ENCODE measurements at regions not wholly inside any gene's neighbourhood (a gene's known extent, or its start where the extent isn't known, plus 50 kb on each side); places are given as distances from the start of the nearest gene placed in this dataset.
"Not testable (repeated sequence)": the region's sequence is repeated elsewhere in the genome, so short reads cannot be mapped to it uniquely, and the experiment has no call there.

GRCh38 chr6:78199044-78199443, 546.2 kb downstream of the MEI4 start:
- no peaks in the 10 kb centered on the region for H3K36me3 ChIP-seq (ENCODE audit: control insufficient read depth in 4 of 4, insufficient read depth in 4 of 4, low read length in 3 of 4)
- ChIA-PET POLR2A (no interaction called here), CTCF (no interaction called here)
- H3K27me3 ChIP-seq (replicated peaks in 2 of 5; ENCODE audit: control insufficient read depth in 4 of 5, insufficient read depth in 5 of 5, low read length in 4 of 5): no peaks in the 10 kb centered on the region
- H3K4me3 ChIP-seq (ENCODE audit: control insufficient read depth in 1 of 7, extremely low read depth in 1 of 7, insufficient read depth in 4 of 7, low read depth in 2 of 7, low read length in 6 of 7): no peak overlapping the region
- H3K9me3 ChIP-seq (ENCODE audit: control extremely low read depth in 1 of 5, control insufficient read depth in 4 of 5, insufficient read depth in 2 of 5, low read depth in 1 of 5, low read length in 4 of 5): no peaks in the 10 kb centered on the region
- H3K27ac ChIP-seq (ENCODE audit: insufficient read depth in 1 of 2, low read depth in 1 of 2, low read length in 2 of 2, poor library complexity in 1 of 2, severe bottlenecking in 2 of 2): no peak overlapping the region
- WGBS (ENCODE audit: insufficient coverage): 71% methylated on average over 1 of the region's 5 CpGs
- DNase-seq: no peak
- no peaks in the 10 kb centered on the region for H3K4me1 ChIP-seq (ENCODE audit: control extremely low read depth in 1 of 4, control insufficient read depth in 4 of 4, insufficient read depth in 4 of 4, low read length in 3 of 4)

- Histone ChIP-seq H3K27me3 (replicated peaks in 2 of 5; ENCODE audit: control insufficient read depth in 4 of 5, insufficient read depth in 5 of 5, low read length in 4 of 5) (no peaks in the 10 kb centered on the region), H3K4me1 (ENCODE audit: control extremely low read depth in 1 of 4, control insufficient read depth in 4 of 4, insufficient read depth in 4 of 4, low read length in 3 of 4) (no peaks in the 10 kb centered on the region), H3K4me3 (ENCODE audit: control insufficient read depth in 1 of 7, extremely low read depth in 1 of 7, insufficient read depth in 4 of 7, low read depth in 2 of 7, low read length in 6 of 7) (no peak overlapping the region), H3K9me3 (ENCODE audit: control extremely low read depth in 1 of 5, control insufficient read depth in 4 of 5, insufficient read depth in 2 of 5, low read depth in 1 of 5, low read length in 4 of 5) (no peaks in the 10 kb centered on the region), H3K27ac (ENCODE audit: insufficient read depth in 1 of 2, low read depth in 1 of 2, low read length in 2 of 2, poor library complexity in 1 of 2, severe bottlenecking in 2 of 2) (no peak overlapping the region), H3K36me3 (ENCODE audit: control insufficient read depth in 4 of 4, insufficient read depth in 4 of 4, low read length in 3 of 4) (no peaks in the 10 kb centered on the region)
- CTCF ChIA-PET: no interaction called here
- DNase-seq: no peak
- WGBS (ENCODE audit: insufficient coverage): 100% methylated on average over 1 of the region's 3 CpGs
- POLR2A ChIA-PET: no interaction called here
Measured at GRCh38 chr6:78222226-78222625, 569.4 kb downstream of the MEI4 start.

GRCh38 chr6:78231002-78231401, 578.2 kb downstream of the MEI4 start:
- Histone ChIP-seq H3K4me3 (ENCODE audit: control insufficient read depth in 1 of 7, extremely low read depth in 1 of 7, insufficient read depth in 4 of 7, low read depth in 2 of 7, low read length in 6 of 7) (no peak overlapping the region), H3K4me1 (ENCODE audit: control extremely low read depth in 1 of 4, control insufficient read depth in 4 of 4, insufficient read depth in 4 of 4, low read length in 3 of 4) (no peaks in the 10 kb centered on the region), H3K27me3 (replicated peaks in 2 of 5; ENCODE audit: control insufficient read depth in 4 of 5, insufficient read depth in 5 of 5, low read length in 4 of 5) (no peaks in the 10 kb centered on the region), H3K9me3 (ENCODE audit: control extremely low read depth in 1 of 5, control insufficient read depth in 4 of 5, insufficient read depth in 2 of 5, low read depth in 1 of 5, low read length in 4 of 5) (peaks cover 0 to 2% (median 0%) of the 10 kb centered on the region in 5 experiments), H3K36me3 (ENCODE audit: control insufficient read depth in 4 of 4, insufficient read depth in 4 of 4, low read length in 3 of 4) (no peaks in the 10 kb centered on the region), H3K27ac (ENCODE audit: insufficient read depth in 1 of 2, low read depth in 1 of 2, low read length in 2 of 2, poor library complexity in 1 of 2, severe bottlenecking in 2 of 2) (no peak overlapping the region)
- ChIA-PET POLR2A (no interaction called here), CTCF (no interaction called here)
- 100% methylated on average over 2 of the region's 3 CpGs for WGBS (ENCODE audit: insufficient coverage)
- no peak for DNase-seq

- Histone ChIP-seq H3K36me3 (ENCODE audit: control insufficient read depth in 4 of 4, insufficient read depth in 4 of 4, low read length in 3 of 4) (no peaks in the 10 kb centered on the region), H3K4me3 (ENCODE audit: control insufficient read depth in 1 of 7, extremely low read depth in 1 of 7, insufficient read depth in 4 of 7, low read depth in 2 of 7, low read length in 6 of 7) (no peak overlapping the region), H3K27me3 (replicated peaks in 2 of 5; ENCODE audit: control insufficient read depth in 4 of 5, insufficient read depth in 5 of 5, low read length in 4 of 5) (no peaks in the 10 kb centered on the region), H3K4me1 (ENCODE audit: control extremely low read depth in 1 of 4, control insufficient read depth in 4 of 4, insufficient read depth in 4 of 4, low read length in 3 of 4) (no peaks in the 10 kb centered on the region), H3K9me3 (ENCODE audit: control extremely low read depth in 1 of 5, control insufficient read depth in 4 of 5, insufficient read depth in 2 of 5, low read depth in 1 of 5, low read length in 4 of 5) (peaks cover 0 to 3% (median 0%) of the 10 kb centered on the region in 5 experiments), H3K27ac (ENCODE audit: insufficient read depth in 1 of 2, low read depth in 1 of 2, low read length in 2 of 2, poor library complexity in 1 of 2, severe bottlenecking in 2 of 2) (no peak overlapping the region)
- DNase-seq: no peak
- ChIA-PET POLR2A (no interaction called here), CTCF (no interaction called here)
- WGBS (ENCODE audit: insufficient coverage): no CpG with 5 or more reads among the region's 2 CpGs
Measured at GRCh38 chr6:78243519-78243918, 590.7 kb downstream of the MEI4 start.

GRCh38 chr6:78251931-78252330, 599.1 kb downstream of the MEI4 start:
- H3K27ac ChIP-seq (ENCODE audit: insufficient read depth in 1 of 2, low read depth in 1 of 2, low read length in 2 of 2, poor library complexity in 1 of 2, severe bottlenecking in 2 of 2): no peak overlapping the region
- no peak for DNase-seq
- ChIA-PET POLR2A (no interaction called here), CTCF (no interaction called here)
- H3K4me1 ChIP-seq (ENCODE audit: control extremely low read depth in 1 of 4, control insufficient read depth in 4 of 4, insufficient read depth in 4 of 4, low read length in 3 of 4): no peaks in the 10 kb centered on the region
- H3K9me3 ChIP-seq (ENCODE audit: control extremely low read depth in 1 of 5, control insufficient read depth in 4 of 5, insufficient read depth in 2 of 5, low read depth in 1 of 5, low read length in 4 of 5): no peaks in the 10 kb centered on the region
- no peaks in the 10 kb centered on the region for H3K27me3 ChIP-seq (replicated peaks in 2 of 5; ENCODE audit: control insufficient read depth in 4 of 5, insufficient read depth in 5 of 5, low read length in 4 of 5)
- no peaks in the 10 kb centered on the region for H3K36me3 ChIP-seq (ENCODE audit: control insufficient read depth in 4 of 4, insufficient read depth in 4 of 4, low read length in 3 of 4)
- WGBS (ENCODE audit: insufficient coverage): 96% methylated on average over 3 of the region's 4 CpGs
- no peak overlapping the region for H3K4me3 ChIP-seq (ENCODE audit: control insufficient read depth in 1 of 7, extremely low read depth in 1 of 7, insufficient read depth in 4 of 7, low read depth in 2 of 7, low read length in 6 of 7)

- DNase-seq: no peak
- H3K4me3 ChIP-seq (ENCODE audit: control insufficient read depth in 1 of 7, extremely low read depth in 1 of 7, insufficient read depth in 4 of 7, low read depth in 2 of 7, low read length in 6 of 7): no peak overlapping the region
- H3K27me3 ChIP-seq (replicated peaks in 2 of 5; ENCODE audit: control insufficient read depth in 4 of 5, insufficient read depth in 5 of 5, low read length in 4 of 5): no peaks in the 10 kb centered on the region
- POLR2A ChIA-PET: no interaction called here
- no peak overlapping the region for H3K27ac ChIP-seq (ENCODE audit: insufficient read depth in 1 of 2, low read depth in 1 of 2, low read length in 2 of 2, poor library complexity in 1 of 2, severe bottlenecking in 2 of 2)
- CTCF ChIA-PET: no interaction called here
- no peaks in the 10 kb centered on the region for H3K36me3 ChIP-seq (ENCODE audit: control insufficient read depth in 4 of 4, insufficient read depth in 4 of 4, low read length in 3 of 4)
- no CpG with 5 or more reads among the region's 2 CpGs for WGBS (ENCODE audit: insufficient coverage)
- H3K9me3 ChIP-seq (ENCODE audit: control extremely low read depth in 1 of 5, control insufficient read depth in 4 of 5, insufficient read depth in 2 of 5, low read depth in 1 of 5, low read length in 4 of 5): no peaks in the 10 kb centered on the region
- no peaks in the 10 kb centered on the region for H3K4me1 ChIP-seq (ENCODE audit: control extremely low read depth in 1 of 4, control insufficient read depth in 4 of 4, insufficient read depth in 4 of 4, low read length in 3 of 4)
Measured at GRCh38 chr6:78253618-78254017, 600.8 kb downstream of the MEI4 start.

- H3K9me3 ChIP-seq (ENCODE audit: control extremely low read depth in 1 of 5, control insufficient read depth in 4 of 5, insufficient read depth in 2 of 5, low read depth in 1 of 5, low read length in 4 of 5): no peaks in the 10 kb centered on the region
- WGBS (ENCODE audit: insufficient coverage): 100% methylated on average over 1 of the region's 1 CpG
- no peak for DNase-seq
- H3K4me3 ChIP-seq (ENCODE audit: control insufficient read depth in 1 of 7, extremely low read depth in 1 of 7, insufficient read depth in 4 of 7, low read depth in 2 of 7, low read length in 6 of 7): no peak overlapping the region
- H3K4me1 ChIP-seq (ENCODE audit: control extremely low read depth in 1 of 4, control insufficient read depth in 4 of 4, insufficient read depth in 4 of 4, low read length in 3 of 4): no peaks in the 10 kb centered on the region
- ChIA-PET CTCF (no interaction called here), POLR2A (no interaction called here)
- H3K27me3 ChIP-seq (replicated peaks in 2 of 5; ENCODE audit: control insufficient read depth in 4 of 5, insufficient read depth in 5 of 5, low read length in 4 of 5): no peaks in the 10 kb centered on the region
- H3K36me3 ChIP-seq (ENCODE audit: control insufficient read depth in 4 of 4, insufficient read depth in 4 of 4, low read length in 3 of 4): no peaks in the 10 kb centered on the region
- H3K27ac ChIP-seq (ENCODE audit: insufficient read depth in 1 of 2, low read depth in 1 of 2, low read length in 2 of 2, poor library complexity in 1 of 2, severe bottlenecking in 2 of 2): no peak overlapping the region
Measured at GRCh38 chr6:78259935-78260334, 607.1 kb downstream of the MEI4 start.

- H3K4me1 ChIP-seq (ENCODE audit: control extremely low read depth in 1 of 4, control insufficient read depth in 4 of 4, insufficient read depth in 4 of 4, low read length in 3 of 4); DNase-seq; H3K9me3 ChIP-seq (ENCODE audit: control extremely low read depth in 1 of 5, control insufficient read depth in 4 of 5, insufficient read depth in 2 of 5, low read depth in 1 of 5, low read length in 4 of 5); H3K36me3 ChIP-seq (ENCODE audit: control insufficient read depth in 4 of 4, insufficient read depth in 4 of 4, low read length in 3 of 4); H3K27me3 ChIP-seq (replicated peaks in 2 of 5; ENCODE audit: control insufficient read depth in 4 of 5, insufficient read depth in 5 of 5, low read length in 4 of 5); H3K4me3 ChIP-seq (ENCODE audit: control insufficient read depth in 1 of 7, extremely low read depth in 1 of 7, insufficient read depth in 4 of 7, low read depth in 2 of 7, low read length in 6 of 7); POLR2A ChIA-PET; CTCF ChIA-PET; H3K27ac ChIP-seq (ENCODE audit: insufficient read depth in 1 of 2, low read depth in 1 of 2, low read length in 2 of 2, poor library complexity in 1 of 2, severe bottlenecking in 2 of 2): not testable (repeated sequence)
- 60% methylated on average over 2 of the region's 3 CpGs for WGBS (ENCODE audit: insufficient coverage)
Measured at GRCh38 chr6:78260427-78260826, 606.9 kb upstream of the IRAK1BP1 start.

Data from common myeloid progenitor, CD34-positive (primary cell).